ENCODE measurements at regions not wholly inside any gene's neighbourhood (a gene's known extent, or its start where the extent isn't known, plus 50 kb on each side); places are given as distances from the start of the nearest gene placed in this dataset.

DNA sequence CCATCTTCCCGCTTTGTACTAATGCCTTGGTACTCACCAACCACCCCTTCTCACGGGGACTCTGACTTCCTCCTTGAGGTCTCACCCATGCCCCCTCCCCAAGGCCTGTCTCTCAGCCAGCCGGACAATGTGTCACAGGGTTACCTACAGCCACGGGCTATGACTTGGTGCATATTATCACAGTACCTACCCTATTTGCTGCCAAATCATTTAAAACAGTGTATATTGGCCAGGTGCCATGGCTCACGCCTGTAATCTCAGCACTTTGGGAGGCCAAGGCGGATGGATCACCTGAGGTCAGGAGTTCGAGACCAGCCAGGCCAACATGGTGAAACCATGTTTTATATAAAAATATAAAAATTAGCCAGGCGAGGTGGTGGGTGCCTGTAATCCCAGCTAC, 93.4 kb upstream of the TBL1XR1 start:
- H3K27ac ChIP-seq (ENCODE audit: low read depth, low read length): no peak overlapping the region
- no peaks in the 10 kb centered on the region for H3K27me3 ChIP-seq (ENCODE audit: insufficient read depth, low read length)
- TF ChIP-seq, protein P1, sequence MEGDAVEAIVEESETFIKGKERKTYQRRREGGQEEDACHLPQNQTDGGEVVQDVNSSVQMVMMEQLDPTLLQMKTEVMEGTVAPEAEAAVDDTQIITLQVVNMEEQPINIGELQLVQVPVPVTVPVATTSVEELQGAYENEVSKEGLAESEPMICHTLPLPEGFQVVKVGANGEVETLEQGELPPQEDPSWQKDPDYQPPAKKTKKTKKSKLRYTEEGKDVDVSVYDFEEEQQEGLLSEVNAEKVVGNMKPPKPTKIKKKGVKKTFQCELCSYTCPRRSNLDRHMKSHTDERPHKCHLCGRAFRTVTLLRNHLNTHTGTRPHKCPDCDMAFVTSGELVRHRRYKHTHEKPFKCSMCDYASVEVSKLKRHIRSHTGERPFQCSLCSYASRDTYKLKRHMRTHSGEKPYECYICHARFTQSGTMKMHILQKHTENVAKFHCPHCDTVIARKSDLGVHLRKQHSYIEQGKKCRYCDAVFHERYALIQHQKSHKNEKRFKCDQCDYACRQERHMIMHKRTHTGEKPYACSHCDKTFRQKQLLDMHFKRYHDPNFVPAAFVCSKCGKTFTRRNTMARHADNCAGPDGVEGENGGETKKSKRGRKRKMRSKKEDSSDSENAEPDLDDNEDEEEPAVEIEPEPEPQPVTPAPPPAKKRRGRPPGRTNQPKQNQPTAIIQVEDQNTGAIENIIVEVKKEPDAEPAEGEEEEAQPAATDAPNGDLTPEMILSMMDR (IDR thresholded peaks at IDR 0.05; ENCODE audit: extremely low read depth, low read depth, low read length): no peak
- H3K79me2 ChIP-seq (ENCODE audit: insufficient read depth, low read length): no peaks in the 10 kb centered on the region
- H3K9me3 ChIP-seq (ENCODE audit: low read depth, low read length): no peaks in the 10 kb centered on the region
- H3K4me3 ChIP-seq (ENCODE audit: insufficient read depth, low read length): no peak overlapping the region
- no peak for DNase-seq (ENCODE audit: insufficient read length, low spot score, missing footprints)
- no peaks in the 10 kb centered on the region for H3K36me3 ChIP-seq (ENCODE audit: insufficient read depth, low read length)
- no peaks in the 10 kb centered on the region for H4K20me1 ChIP-seq (ENCODE audit: insufficient read depth, low read length)
- H2AFZ ChIP-seq (ENCODE audit: low read length): no peak overlapping the region
- no peaks in the 10 kb centered on the region for H3K4me1 ChIP-seq (ENCODE audit: insufficient read depth, low read length)
- H3K4me2 ChIP-seq (ENCODE audit: insufficient read depth, low read length): no peak overlapping the region

DNA sequence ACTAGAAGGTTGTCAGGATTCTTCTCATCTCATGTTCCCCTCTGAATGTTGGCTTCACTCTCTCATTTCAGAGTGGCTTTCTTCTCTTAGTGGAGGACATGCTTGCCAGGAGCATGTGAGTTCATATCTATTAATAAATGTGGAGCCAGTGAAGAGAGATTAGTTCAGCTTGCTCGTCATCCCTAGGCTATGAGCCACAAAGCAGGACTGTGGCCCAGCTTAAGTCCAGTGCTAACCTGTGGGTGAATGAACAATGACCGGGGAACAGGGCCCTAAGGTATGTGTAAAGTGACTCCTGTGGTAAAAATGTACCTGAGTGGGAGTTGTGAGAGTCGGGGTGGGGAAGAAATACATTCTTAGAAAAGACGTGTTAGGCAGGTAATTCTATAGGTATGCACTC, 96.9 kb upstream of the TBL1XR1 start:
- Histone ChIP-seq H3K4me1 (ENCODE audit: insufficient read depth, low read length) (no peaks in the 10 kb centered on the region), H3K9me3 (ENCODE audit: low read depth, low read length) (no peaks in the 10 kb centered on the region), H2AFZ (ENCODE audit: low read length) (no peak overlapping the region), H3K36me3 (ENCODE audit: insufficient read depth, low read length) (no peaks in the 10 kb centered on the region), H4K20me1 (ENCODE audit: insufficient read depth, low read length) (no peaks in the 10 kb centered on the region), H3K4me3 (ENCODE audit: insufficient read depth, low read length) (no peak overlapping the region), H3K27me3 (ENCODE audit: insufficient read depth, low read length) (no peaks in the 10 kb centered on the region), H3K4me2 (ENCODE audit: insufficient read depth, low read length) (no peak overlapping the region), H3K79me2 (ENCODE audit: insufficient read depth, low read length) (no peaks in the 10 kb centered on the region), H3K27ac (ENCODE audit: low read depth, low read length) (no peak overlapping the region)
- peak; percentile 86 for DNase-seq (ENCODE audit: insufficient read length, low spot score, missing footprints)
- TF ChIP-seq, protein P1 (IDR thresholded peaks at IDR 0.05; ENCODE audit: extremely low read depth, low read depth, low read length): no peak

DNA sequence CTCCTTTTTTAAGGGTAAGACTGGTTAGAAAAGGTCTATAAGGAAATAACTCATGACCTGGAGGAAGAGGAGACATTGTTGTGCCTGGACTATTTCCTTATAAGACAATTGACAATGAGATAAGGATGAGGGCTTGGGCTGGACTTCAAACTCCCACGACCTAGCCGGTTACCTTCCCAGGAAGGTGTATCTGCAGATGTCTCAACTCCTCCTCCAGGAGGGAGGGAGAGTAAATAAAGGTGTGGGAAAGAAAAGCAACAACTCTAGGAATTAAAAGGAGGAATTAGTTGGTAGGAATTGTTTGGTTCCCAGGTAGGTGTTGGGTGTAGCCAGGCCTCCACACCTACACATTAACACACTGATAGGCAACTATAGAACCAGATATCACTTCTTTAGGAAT, 97.8 kb upstream of the TBL1XR1 start:
- Histone ChIP-seq H4K20me1 (ENCODE audit: insufficient read depth, low read length) (no peaks in the 10 kb centered on the region), H3K27me3 (ENCODE audit: insufficient read depth, low read length) (no peaks in the 10 kb centered on the region), H3K9me3 (ENCODE audit: low read depth, low read length) (no peaks in the 10 kb centered on the region), H3K36me3 (ENCODE audit: insufficient read depth, low read length) (no peaks in the 10 kb centered on the region), H3K4me1 (ENCODE audit: insufficient read depth, low read length) (no peaks in the 10 kb centered on the region), H3K4me3 (ENCODE audit: insufficient read depth, low read length) (no peak overlapping the region), H3K4me2 (ENCODE audit: insufficient read depth, low read length) (no peak overlapping the region), H2AFZ (ENCODE audit: low read length) (no peak overlapping the region), H3K79me2 (ENCODE audit: insufficient read depth, low read length) (no peaks in the 10 kb centered on the region), H3K27ac (ENCODE audit: low read depth, low read length) (no peak overlapping the region)
- no peak for DNase-seq (ENCODE audit: insufficient read length, low spot score, missing footprints)
- TF ChIP-seq, protein P1 (IDR thresholded peaks at IDR 0.05; ENCODE audit: extremely low read depth, low read depth, low read length): no peak

DNA sequence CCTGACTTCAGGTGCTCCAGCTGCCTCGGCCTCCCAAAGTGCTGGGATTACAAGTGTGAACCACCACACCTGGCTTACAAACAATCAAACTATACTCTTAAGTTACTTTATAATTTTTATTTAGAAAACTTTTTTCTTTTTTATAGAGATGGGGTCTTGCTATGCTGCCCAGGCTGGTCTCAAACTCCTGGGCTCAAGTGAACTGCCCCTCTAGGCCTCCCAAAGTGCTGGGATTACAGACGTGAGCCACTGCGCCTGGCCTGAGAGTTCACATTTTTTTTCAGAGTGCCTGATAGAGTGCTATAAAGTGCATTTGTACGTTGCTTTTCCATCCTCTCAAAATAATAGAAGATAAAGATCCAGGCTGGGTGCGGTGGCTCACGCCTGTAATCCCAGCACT, 102.0 kb upstream of the TBL1XR1 start:
- no peaks in the 10 kb centered on the region for H3K4me1 ChIP-seq (ENCODE audit: insufficient read depth, low read length)
- no peak for DNase-seq (ENCODE audit: insufficient read length, low spot score, missing footprints)
- H3K9me3 ChIP-seq (ENCODE audit: low read depth, low read length): no peaks in the 10 kb centered on the region
- no peaks in the 10 kb centered on the region for H3K79me2 ChIP-seq (ENCODE audit: insufficient read depth, low read length)
- H3K27ac ChIP-seq (ENCODE audit: low read depth, low read length): no peak overlapping the region
- no peak overlapping the region for H3K4me3 ChIP-seq (ENCODE audit: insufficient read depth, low read length)
- H3K4me2 ChIP-seq (ENCODE audit: insufficient read depth, low read length): no peak overlapping the region
- TF ChIP-seq, protein P1 (IDR thresholded peaks at IDR 0.05; ENCODE audit: extremely low read depth, low read depth, low read length): no peak
- H2AFZ ChIP-seq (ENCODE audit: low read length): no peak overlapping the region
- H3K36me3 ChIP-seq (ENCODE audit: insufficient read depth, low read length): no peaks in the 10 kb centered on the region
- H4K20me1 ChIP-seq (ENCODE audit: insufficient read depth, low read length): no peaks in the 10 kb centered on the region
- no peaks in the 10 kb centered on the region for H3K27me3 ChIP-seq (ENCODE audit: insufficient read depth, low read length)

Data from osteoblast (primary cell).